OCI-LY3 (cell line): ENCODE measurements at regions not wholly inside any gene's neighbourhood (a gene's known extent, or its start where the extent isn't known, plus 50 kb on each side); places are given as distances from the start of the nearest gene placed in this dataset.

Experiments
- H2AFZ ChIP-seq: fragments of 200-600, 300-600 bp; shearing (Covaris generic); 2 replicates; pipeline ENCODE4 v1.6.0; 2014; ENCODE audit warnings: antibody characterized with exemption, low read depth, low read length
- H3K27ac ChIP-seq: fragments of 200-600, 300-600 bp; sonication (generic); 2 replicates; pipeline ENCODE4 v1.5.1; 2014; ENCODE audit warnings: mild to moderate bottlenecking, low read length, moderate library complexity, mixed read lengths
- H3K27me3 ChIP-seq: fragments of 200-600, 300-600 bp; sonication (generic); 2 replicates; pipeline ENCODE4 v1.6.1; 2014; ENCODE audit warnings: low read depth, low read length, mixed read lengths
- H3K36me3 ChIP-seq: fragments of 200-600, 300-600 bp; sonication (generic); replicated peaks from 2 replicates; pipeline ENCODE3; 2014; ENCODE audit warnings: low read depth, low read length, mixed read lengths
- H3K4me1 ChIP-seq: fragments of 300-600, 200-600 bp; sonication (generic); 2 replicates; pipeline ENCODE4 v1.6.1; 2014; ENCODE audit warnings: low read length, mixed read lengths
- H3K4me2 ChIP-seq: fragments of 200-600, 300-600 bp; sonication (generic); 2 replicates; pipeline ENCODE4 v1.6.1; 2014; ENCODE audit warnings: low read length, mixed read lengths
- H3K4me3 ChIP-seq: fragments of 300-600, 200-600 bp; sonication (generic); 2 replicates; pipeline ENCODE4 v1.5.1; 2014; ENCODE audit warnings: antibody characterized with exemption, mild to moderate bottlenecking, low read length, moderate library complexity
- H3K79me2 ChIP-seq: fragments of 300-600, 200-600 bp; shearing (Covaris generic); 2 replicates; pipeline ENCODE4 v1.6.1; 2014; ENCODE audit warnings: mild to moderate bottlenecking, low read length, mixed read lengths
- H3K9ac ChIP-seq: fragments of 300-600, 200-600 bp; shearing (Covaris generic); 2 replicates; pipeline ENCODE4 v1.6.0; 2014; ENCODE audit warnings: mild to moderate bottlenecking, low read length, moderate library complexity
- H3K9me3 ChIP-seq: fragments of 200-600, 300-600 bp; shearing (Covaris generic); 2 replicates; pipeline ENCODE4 v1.6.1; 2014; ENCODE audit warnings: low read length, mixed read lengths; ENCODE audit not compliant: insufficient read depth
- H4K20me1 ChIP-seq: fragments of 200-600, 300-600 bp; sonication (generic); 2 replicates; pipeline ENCODE4 v1.6.1; 2016; ENCODE audit warnings: low read length, mixed read lengths; ENCODE audit not compliant: insufficient read depth
- EZH2phosphoT487 ChIP-seq: fragments of 200-600 bp; shearing (Covaris generic); IDR thresholded peaks from 2 replicates; pipeline ENCODE4 v1.6.1; 2018; ENCODE audit warnings: antibody characterized with exemption, mixed run types, low read depth
- TF ChIP-seq, protein P1 (sequence below): fragments of 200-600, 300-600 bp; sonication (generic); IDR thresholded peaks from 2 replicates; pipeline ENCODE4 v1.5.1; 2014; ENCODE audit warnings: antibody characterized with exemption, low read length, low read depth

DNA sequence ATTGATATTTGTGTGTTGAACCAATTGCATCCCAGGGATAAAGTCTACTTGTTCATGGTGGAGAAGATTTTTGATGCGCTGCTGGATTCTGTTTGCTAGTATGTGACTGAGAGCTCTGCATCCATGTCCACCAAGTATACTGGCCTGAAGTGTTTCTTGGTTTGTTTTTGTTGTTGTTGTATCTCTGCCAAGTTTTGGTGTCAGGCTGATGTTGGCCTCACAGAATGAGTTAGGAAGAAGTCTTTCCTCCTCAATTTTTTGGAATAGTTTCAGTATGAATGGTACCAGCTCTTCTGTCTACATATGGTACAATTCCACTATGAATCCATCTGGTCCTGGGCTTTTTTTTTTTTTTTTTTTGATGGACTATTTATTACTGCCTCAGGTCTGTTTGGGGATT lies 50.9 kb upstream of the OSTN start:
- H4K20me1 ChIP-seq: no peaks in the 10 kb centered on the region
- TF ChIP-seq EZH2phosphoT487: no peak
- TF ChIP-seq, protein P1, sequence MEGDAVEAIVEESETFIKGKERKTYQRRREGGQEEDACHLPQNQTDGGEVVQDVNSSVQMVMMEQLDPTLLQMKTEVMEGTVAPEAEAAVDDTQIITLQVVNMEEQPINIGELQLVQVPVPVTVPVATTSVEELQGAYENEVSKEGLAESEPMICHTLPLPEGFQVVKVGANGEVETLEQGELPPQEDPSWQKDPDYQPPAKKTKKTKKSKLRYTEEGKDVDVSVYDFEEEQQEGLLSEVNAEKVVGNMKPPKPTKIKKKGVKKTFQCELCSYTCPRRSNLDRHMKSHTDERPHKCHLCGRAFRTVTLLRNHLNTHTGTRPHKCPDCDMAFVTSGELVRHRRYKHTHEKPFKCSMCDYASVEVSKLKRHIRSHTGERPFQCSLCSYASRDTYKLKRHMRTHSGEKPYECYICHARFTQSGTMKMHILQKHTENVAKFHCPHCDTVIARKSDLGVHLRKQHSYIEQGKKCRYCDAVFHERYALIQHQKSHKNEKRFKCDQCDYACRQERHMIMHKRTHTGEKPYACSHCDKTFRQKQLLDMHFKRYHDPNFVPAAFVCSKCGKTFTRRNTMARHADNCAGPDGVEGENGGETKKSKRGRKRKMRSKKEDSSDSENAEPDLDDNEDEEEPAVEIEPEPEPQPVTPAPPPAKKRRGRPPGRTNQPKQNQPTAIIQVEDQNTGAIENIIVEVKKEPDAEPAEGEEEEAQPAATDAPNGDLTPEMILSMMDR: no peak
- peaks cover 21% of the 10 kb centered on the region for H3K4me1 ChIP-seq
- no peak overlapping the region for H3K27ac ChIP-seq
- no peaks in the 10 kb centered on the region for H3K9me3 ChIP-seq
- no peak overlapping the region for H3K9ac ChIP-seq
- H3K27me3 ChIP-seq: no peaks in the 10 kb centered on the region
- H2AFZ ChIP-seq: no peak overlapping the region
- no peak overlapping the region for H3K4me3 ChIP-seq
- no peaks in the 10 kb centered on the region for H3K79me2 ChIP-seq
- no peaks in the 10 kb centered on the region for H3K36me3 ChIP-seq
- no peak overlapping the region for H3K4me2 ChIP-seq

DNA sequence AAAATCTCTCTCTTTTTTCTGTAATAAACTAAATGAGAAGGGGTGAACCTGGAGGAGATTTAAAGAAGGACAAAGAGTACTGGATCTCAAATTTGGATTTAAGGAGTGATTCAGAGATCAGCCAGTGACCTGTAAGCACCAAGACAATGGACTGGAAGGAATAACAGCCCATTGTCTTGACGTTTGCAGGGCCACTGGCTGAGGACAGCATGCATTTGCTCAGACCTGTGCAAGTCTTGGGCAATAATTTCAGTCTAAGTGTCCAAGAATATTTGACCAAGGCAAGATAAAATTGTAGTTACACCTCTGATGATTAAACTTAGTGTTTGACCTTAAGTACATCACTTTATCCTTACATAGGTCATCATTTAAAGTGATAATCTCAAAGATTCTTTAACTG lies 55.8 kb upstream of the OSTN start:
- H3K36me3 ChIP-seq: no peaks in the 10 kb centered on the region
- no peaks in the 10 kb centered on the region for H3K79me2 ChIP-seq
- no peaks in the 10 kb centered on the region for H3K9me3 ChIP-seq
- H3K4me1 ChIP-seq: peaks cover 21% of the 10 kb centered on the region
- no peak for TF ChIP-seq EZH2phosphoT487
- TF ChIP-seq, protein P1: no peak
- no peaks in the 10 kb centered on the region for H4K20me1 ChIP-seq
- H2AFZ ChIP-seq: no peak overlapping the region
- H3K4me3 ChIP-seq: no peak overlapping the region
- H3K27me3 ChIP-seq: no peaks in the 10 kb centered on the region
- no peak overlapping the region for H3K4me2 ChIP-seq
- H3K27ac ChIP-seq: no peak overlapping the region
- H3K9ac ChIP-seq: no peak overlapping the region

DNA sequence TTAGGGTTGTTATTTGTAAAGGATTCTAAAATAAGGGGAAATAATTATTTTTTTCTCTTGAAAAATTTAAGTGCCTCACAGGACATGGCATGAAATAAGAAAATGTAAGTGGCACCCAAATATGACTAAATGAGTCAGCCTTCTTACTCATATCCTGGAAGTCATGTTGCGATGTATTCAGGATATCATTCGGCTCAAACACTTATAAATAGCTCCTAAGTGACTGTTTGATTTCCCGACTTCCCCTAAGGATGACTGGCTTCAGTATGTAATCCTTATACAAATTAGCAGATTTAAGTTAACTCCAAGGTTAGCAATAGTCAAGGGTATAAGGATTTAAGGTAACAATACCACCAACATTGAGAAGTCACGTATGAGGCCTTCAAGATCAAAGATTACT lies 57.3 kb upstream of the OSTN start:
- Histone ChIP-seq H4K20me1 (no peaks in the 10 kb centered on the region), H3K9me3 (no peaks in the 10 kb centered on the region), H3K27ac (no peak overlapping the region), H3K4me3 (no peak overlapping the region), H3K4me2 (no peak overlapping the region), H3K4me1 (peaks cover 21% of the 10 kb centered on the region), H3K36me3 (no peaks in the 10 kb centered on the region), H3K27me3 (no peaks in the 10 kb centered on the region), H3K79me2 (no peaks in the 10 kb centered on the region), H2AFZ (no peak overlapping the region), H3K9ac (no peak overlapping the region)
- TF ChIP-seq EZH2phosphoT487: no peak
- TF ChIP-seq, protein P1: no peak

DNA sequence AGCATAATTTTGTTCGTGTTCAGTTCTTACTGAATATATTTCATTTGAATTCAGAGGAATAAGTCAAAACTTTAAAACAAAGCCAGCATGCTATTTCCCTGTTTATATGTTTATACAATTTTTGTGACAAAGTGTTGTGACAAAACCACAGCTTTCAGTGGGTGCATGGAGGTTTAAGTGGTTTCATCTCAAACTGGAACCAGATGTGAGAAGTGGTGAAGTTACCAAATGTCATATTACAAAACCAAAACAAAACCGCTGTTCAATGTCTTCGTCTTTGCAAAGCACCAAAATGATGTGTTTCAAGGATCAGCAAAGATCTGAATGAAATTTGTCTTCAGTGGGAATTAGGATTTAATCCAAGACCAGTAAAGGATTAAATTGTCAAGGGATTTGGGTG lies 59.3 kb upstream of the OSTN start:
- Histone ChIP-seq H2AFZ (no peak overlapping the region), H3K27ac (no peak overlapping the region), H3K4me3 (no peak overlapping the region), H3K79me2 (no peaks in the 10 kb centered on the region), H3K9me3 (no peaks in the 10 kb centered on the region), H4K20me1 (no peaks in the 10 kb centered on the region), H3K4me1 (peaks cover 26% of the 10 kb centered on the region), H3K36me3 (no peaks in the 10 kb centered on the region), H3K4me2 (no peak overlapping the region), H3K27me3 (no peaks in the 10 kb centered on the region), H3K9ac (no peak overlapping the region)
- no peak for TF ChIP-seq EZH2phosphoT487
- TF ChIP-seq, protein P1: no peak
